HCT116 (cell line): ENCODE measurements at regions not wholly inside any gene's neighbourhood (a gene's known extent, or its start where the extent isn't known, plus 50 kb on each side); places are given as distances from the start of the nearest gene placed in this dataset.

Experiments
- ATAC-seq: fragments of 200-7000 bp; cut with Tn5 transposase; 2 replicates; pipeline ENCODE4 v1.9.1; 2020; ENCODE audit warnings: mild to moderate bottlenecking, moderate library complexity
- BruUV-seq: library from RNA; stranded (reverse); fragments of 400-500 nt; replicated peaks from 2 replicates; lab custom pipeline; 2021; lab: Mats Ljungman, UMichigan
- CTCF ChIA-PET: fragments of 300-600 bp; sonication (Branson Sonifier 250); formaldehyde crosslinking; loops from one replicate; lab custom pipeline; 2021; ENCODE audit warnings: antibody characterized with exemption; lab: Charles Lee
- POLR2A ChIA-PET: fragments of 300-600, 350-600 bp; sonication (Branson Sonifier 250); formaldehyde crosslinking; loops from one replicate; lab custom pipeline; 2021; ENCODE audit warnings: antibody characterized with exemption; lab: Charles Lee
- RAD21 ChIA-PET, 2 experiments: fragments of 300-600 bp; sonication (Branson Sonifier 250); formaldehyde crosslinking; loops; one replicate each; lab custom pipeline; 2023; ENCODE audit warnings: low total read pairs in 2 of 2; ENCODE audit not compliant: uncharacterized antibody in 2 of 2, unreplicated experiment in 2 of 2, low non-redundant PET in 1 of 2; lab: Charles Lee
- DNase-seq: peaks from one replicate; pipeline ENCODE4 v3.0.0-alpha.2; 2010; ENCODE audit warnings: low read depth, low spot score
- H2AFZ ChIP-seq: fragments of 200-600 bp; shearing (Covaris generic), sonication (generic); 2 replicates; pipeline ENCODE4 v1.6.1; 2017; ENCODE audit warnings: low read depth, mixed run types, mixed read lengths, antibody characterized with exemption, low read length; ENCODE audit not compliant: poor library complexity, severe bottlenecking
- H3K27ac ChIP-seq: 2 replicates; pipeline ENCODE4 v1.5.1; 2012; ENCODE audit warnings: low read depth, low read length
- H3K27me3 ChIP-seq: fragments of 200-600 bp; sonication (generic); 2 replicates; pipeline ENCODE4 v1.6.1; 2016; ENCODE audit warnings: mixed run types, low read length, mixed read lengths; ENCODE audit not compliant: insufficient read depth
- H3K36me3 ChIP-seq, 2 experiments: fragments of 200-500 bp in 1 of 2; fragments of 200-600 bp in 1 of 2; sonication (Bioruptor generic) in 1 of 2; sonication (generic) in 1 of 2; 2 replicates each; pipeline versions ENCODE4 v1.5.1 to v1.6.1; 2014 to 2016; ENCODE audit warnings: low read length in 2 of 2, inconsistent platforms in 1 of 2, mixed read lengths in 1 of 2, mixed run types in 1 of 2; ENCODE audit not compliant: insufficient read depth in 2 of 2, control insufficient read depth in 1 of 2
- H3K4me1 ChIP-seq, 2 experiments: fragments of 200-600 bp in 1 of 2; sonication (generic) in 1 of 2; 2 replicates each; pipeline versions ENCODE4 v1.5.1 to v1.6.1; 2012 to 2017; ENCODE audit warnings: low read length in 2 of 2, inconsistent platforms in 1 of 2, mild to moderate bottlenecking in 1 of 2, mixed read lengths in 1 of 2, mixed run types in 1 of 2, moderate library complexity in 1 of 2; ENCODE audit not compliant: insufficient read depth in 2 of 2, control insufficient read depth in 1 of 2
- H3K4me2 ChIP-seq: fragments of 200-600 bp; sonication (generic); 2 replicates; pipeline ENCODE4 v1.6.1; 2017; ENCODE audit warnings: mixed run types, low read length, mixed read lengths
- H3K4me3 ChIP-seq, 2 experiments: fragments of 200-600 bp in 1 of 2; sonication (generic) in 1 of 2; replicated peaks in 1 of 2; 2 replicates each; pipeline ENCODE4 v1.5.1; 2011 to 2016; ENCODE audit warnings: low read length in 2 of 2, control low read depth in 1 of 2, low read depth in 1 of 2, mild to moderate bottlenecking in 1 of 2, mixed read lengths in 1 of 2, mixed run types in 1 of 2
- H3K79me2 ChIP-seq: fragments of 200-600 bp; sonication (generic); 2 replicates; pipeline ENCODE4 v1.6.1; 2017; ENCODE audit warnings: mild to moderate bottlenecking, mixed run types, low read length, moderate library complexity, mixed read lengths; ENCODE audit not compliant: insufficient read depth
- H3K9ac ChIP-seq: fragments of 200-600 bp; sonication (generic); 2 replicates; pipeline ENCODE4 v1.6.1; 2016; ENCODE audit warnings: low read length, mixed read lengths
- H3K9me2 ChIP-seq: fragments of 200-600 bp; sonication (generic), shearing (Covaris generic); 2 replicates; pipeline ENCODE4 v1.6.1; 2017; ENCODE audit warnings: mixed run types, mild to moderate bottlenecking, moderate library complexity; ENCODE audit not compliant: insufficient read depth
- H3K9me3 ChIP-seq, 2 experiments: fragments of 200-500 bp in 1 of 2; fragments of 200-600 bp in 1 of 2; sonication (Bioruptor generic) in 1 of 2; sonication (generic) in 1 of 2; 2 replicates each; pipeline ENCODE4 v1.6.1; 2014 to 2017; ENCODE audit warnings: low read length in 2 of 2, mixed read lengths in 2 of 2, inconsistent platforms in 1 of 2, low read depth in 1 of 2, mild to moderate bottlenecking in 1 of 2, mixed run types in 1 of 2, moderate library complexity in 1 of 2; ENCODE audit not compliant: control insufficient read depth in 1 of 2, insufficient read depth in 1 of 2
- H4K20me1 ChIP-seq: fragments of 200-600 bp; sonication (generic), shearing (Covaris generic); 2 replicates; pipeline ENCODE4 v1.6.1; 2017; ENCODE audit warnings: mixed run types, mild to moderate bottlenecking, moderate library complexity; ENCODE audit not compliant: insufficient read depth
- CBX3 ChIP-seq: IDR thresholded peaks from 2 replicates; pipeline ENCODE4 v1.6.1; 2012; ENCODE audit warnings: low read depth
- EGR1 ChIP-seq: IDR thresholded peaks from 2 replicates; pipeline ENCODE4 v1.6.1; 2012; ENCODE audit warnings: low read depth
- EZH2phosphoT487 ChIP-seq: fragments of 200-600 bp; IDR thresholded peaks from 2 replicates; pipeline ENCODE4 v1.6.1; 2018; ENCODE audit warnings: antibody characterized with exemption, borderline replicate concordance
- FOSL1 ChIP-seq: IDR thresholded peaks from 2 replicates; pipeline ENCODE4 v1.6.1; 2012; ENCODE audit warnings: low read depth
- JUND ChIP-seq: IDR thresholded peaks from 2 replicates; pipeline ENCODE4 v1.6.1; 2012
- POLR2A ChIP-seq: IDR thresholded peaks from 2 replicates; pipeline ENCODE4 v1.7.0; 2011; ENCODE audit warnings: borderline replicate concordance; ENCODE audit not compliant: insufficient read depth, insufficient read length; ENCODE audit errors: extremely low read depth
- RAD21 ChIP-seq: IDR thresholded peaks from 2 replicates; pipeline ENCODE4 v1.6.1; 2012; ENCODE audit warnings: low read depth, mild to moderate bottlenecking
- SIN3A ChIP-seq: IDR thresholded peaks from 2 replicates; pipeline ENCODE4 v1.6.1; 2012; ENCODE audit warnings: low read depth
- SP1 ChIP-seq: IDR thresholded peaks from 2 replicates; pipeline ENCODE4 v1.6.1; 2012; ENCODE audit warnings: low read depth
- SRF ChIP-seq: IDR thresholded peaks from 2 replicates; pipeline ENCODE4 v1.6.1; 2012; ENCODE audit warnings: low read depth
- YY1 ChIP-seq: IDR thresholded peaks from 2 replicates; pipeline ENCODE4 v1.6.1; 2011; ENCODE audit warnings: low read length, low read depth, moderate library complexity, mild to moderate bottlenecking; ENCODE audit not compliant: insufficient replicate concordance; ENCODE audit errors: extremely low read depth
- intact Hi-C: fragments of 100-400 bp; cut with micrococcal nuclease; formaldehyde crosslinking; loops from 2 replicates; pipeline ENCODE4 v1.10.0; 2022
- TF ChIP-seq, protein P1 (sequence below): IDR thresholded peaks from 2 replicates; pipeline ENCODE4 v1.6.1; 2012; ENCODE audit warnings: low read depth
- TF ChIP-seq, protein P2 (sequence below): IDR thresholded peaks from 2 replicates; pipeline ENCODE4 v1.6.1; 2012
- TF ChIP-seq, protein P3 (sequence below): IDR thresholded peaks from 2 replicates; pipeline ENCODE4 v1.6.1; 2012

DNA sequence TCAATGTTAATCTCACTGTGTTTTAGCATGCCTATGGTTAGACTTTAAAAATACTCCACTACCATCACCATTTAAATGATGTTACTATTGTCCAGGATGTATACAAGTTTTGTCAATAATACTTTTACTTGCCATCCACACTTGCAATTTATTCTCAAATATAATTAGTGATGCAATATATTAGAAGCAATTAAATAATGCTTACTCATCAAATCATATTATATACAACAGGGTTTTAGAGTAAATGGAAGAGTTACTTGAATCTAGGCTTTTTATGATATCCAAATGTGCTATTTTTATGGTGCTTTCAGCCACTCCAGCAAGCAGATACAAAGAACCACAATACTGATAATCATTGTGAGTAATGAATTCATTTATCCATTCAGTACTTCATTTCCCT lies 461.1 kb downstream of the TMEM182 start:
- CTCF ChIA-PET: no interaction called here
- H3K79me2 ChIP-seq: no peaks in the 10 kb centered on the region
- H3K9me3 ChIP-seq: peaks cover 0 to 3% of the 10 kb centered on the region in 2 experiments; a peak in 2 of 4 replicates
- POLR2A ChIA-PET: no interaction called here
- no TSS peak for BruUV-seq
- intact Hi-C loops: no loop called here
- DNase-seq (no peak), ATAC-seq (no peak)
- H3K4me2 ChIP-seq: no peak overlapping the region
- H2AFZ ChIP-seq: no peak overlapping the region
- H3K36me3 ChIP-seq: no peaks in the 10 kb centered on the region
- TF ChIP-seq, protein P1, sequence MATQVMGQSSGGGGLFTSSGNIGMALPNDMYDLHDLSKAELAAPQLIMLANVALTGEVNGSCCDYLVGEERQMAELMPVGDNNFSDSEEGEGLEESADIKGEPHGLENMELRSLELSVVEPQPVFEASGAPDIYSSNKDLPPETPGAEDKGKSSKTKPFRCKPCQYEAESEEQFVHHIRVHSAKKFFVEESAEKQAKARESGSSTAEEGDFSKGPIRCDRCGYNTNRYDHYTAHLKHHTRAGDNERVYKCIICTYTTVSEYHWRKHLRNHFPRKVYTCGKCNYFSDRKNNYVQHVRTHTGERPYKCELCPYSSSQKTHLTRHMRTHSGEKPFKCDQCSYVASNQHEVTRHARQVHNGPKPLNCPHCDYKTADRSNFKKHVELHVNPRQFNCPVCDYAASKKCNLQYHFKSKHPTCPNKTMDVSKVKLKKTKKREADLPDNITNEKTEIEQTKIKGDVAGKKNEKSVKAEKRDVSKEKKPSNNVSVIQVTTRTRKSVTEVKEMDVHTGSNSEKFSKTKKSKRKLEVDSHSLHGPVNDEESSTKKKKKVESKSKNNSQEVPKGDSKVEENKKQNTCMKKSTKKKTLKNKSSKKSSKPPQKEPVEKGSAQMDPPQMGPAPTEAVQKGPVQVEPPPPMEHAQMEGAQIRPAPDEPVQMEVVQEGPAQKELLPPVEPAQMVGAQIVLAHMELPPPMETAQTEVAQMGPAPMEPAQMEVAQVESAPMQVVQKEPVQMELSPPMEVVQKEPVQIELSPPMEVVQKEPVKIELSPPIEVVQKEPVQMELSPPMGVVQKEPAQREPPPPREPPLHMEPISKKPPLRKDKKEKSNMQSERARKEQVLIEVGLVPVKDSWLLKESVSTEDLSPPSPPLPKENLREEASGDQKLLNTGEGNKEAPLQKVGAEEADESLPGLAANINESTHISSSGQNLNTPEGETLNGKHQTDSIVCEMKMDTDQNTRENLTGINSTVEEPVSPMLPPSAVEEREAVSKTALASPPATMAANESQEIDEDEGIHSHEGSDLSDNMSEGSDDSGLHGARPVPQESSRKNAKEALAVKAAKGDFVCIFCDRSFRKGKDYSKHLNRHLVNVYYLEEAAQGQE: no peak
- TF ChIP-seq SP1 (no peak), EGR1 (no peak), RAD21 (no peak), FOSL1 (no peak), YY1 (no peak), POLR2A (no peak), SRF (no peak), EZH2phosphoT487 (no peak), CBX3 (no peak), JUND (no peak), SIN3A (no peak)
- TF ChIP-seq, protein P2, sequence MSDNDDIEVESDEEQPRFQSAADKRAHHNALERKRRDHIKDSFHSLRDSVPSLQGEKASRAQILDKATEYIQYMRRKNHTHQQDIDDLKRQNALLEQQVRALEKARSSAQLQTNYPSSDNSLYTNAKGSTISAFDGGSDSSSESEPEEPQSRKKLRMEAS: no peak
- TF ChIP-seq, protein P3, sequence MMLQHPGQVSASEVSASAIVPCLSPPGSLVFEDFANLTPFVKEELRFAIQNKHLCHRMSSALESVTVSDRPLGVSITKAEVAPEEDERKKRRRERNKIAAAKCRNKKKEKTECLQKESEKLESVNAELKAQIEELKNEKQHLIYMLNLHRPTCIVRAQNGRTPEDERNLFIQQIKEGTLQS: no peak
- no peaks in the 10 kb centered on the region for H3K4me1 ChIP-seq
- no peaks in the 10 kb centered on the region for H3K27me3 ChIP-seq
- no peak overlapping the region for H3K4me3 ChIP-seq
- H3K9ac ChIP-seq: no peak overlapping the region
- H3K27ac ChIP-seq: no peak overlapping the region
- no peaks in the 10 kb centered on the region for H3K9me2 ChIP-seq
- H4K20me1 ChIP-seq: no peaks in the 10 kb centered on the region
- RAD21 ChIA-PET: no interaction called here
